Esophagus muscularis mucosa (tissue), 3 donors: ENCODE measurements at regions not wholly inside any gene's neighbourhood (a gene's known extent, or its start where the extent isn't known, plus 50 kb on each side); places are given as distances from the start of the nearest gene placed in this dataset.

ENCODE experiments used
- CTCF ChIP-seq, 3 experiments: fragments of 200-600 bp in 2 of 3; fragments of 450-650 bp in 1 of 3; sonication (generic) in 2 of 3; IDR thresholded peaks; one replicate each; pipeline ENCODE4 v1.5.1; 2017 to 2019; ENCODE audit warnings: antibody characterized with exemption in 3 of 3, mild to moderate bottlenecking in 2 of 3, moderate library complexity in 1 of 3
- POLR2A ChIP-seq: fragments of 450-650 bp; IDR thresholded peaks from one replicate; pipeline ENCODE4 v1.6.1; 2017; ENCODE audit warnings: antibody characterized with exemption, moderate library complexity, mild to moderate bottlenecking, low read depth
- POLR2AphosphoS5 ChIP-seq, 2 donors: sonication (generic); formaldehyde crosslinking; IDR thresholded peaks; one replicate each; pipeline ENCODE4 v1.6.1; 2017; ENCODE audit warnings: antibody characterized with exemption in 2 of 2

GRCh38 chr20:1752045-1752444 is 94.5 kb upstream of the SIRPG start:
- no peak for TF ChIP-seq CTCF (IDR thresholded peaks at IDR 0.05)
- no peak for TF ChIP-seq POLR2A
- TF ChIP-seq POLR2AphosphoS5 (IDR thresholded peaks at IDR 0.05): no peak
